ENCODE measurements at regions not wholly inside any gene's neighbourhood (a gene's known extent, or its start where the extent isn't known, plus 50 kb on each side); places are given as distances from the start of the nearest gene placed in this dataset.

DNA sequence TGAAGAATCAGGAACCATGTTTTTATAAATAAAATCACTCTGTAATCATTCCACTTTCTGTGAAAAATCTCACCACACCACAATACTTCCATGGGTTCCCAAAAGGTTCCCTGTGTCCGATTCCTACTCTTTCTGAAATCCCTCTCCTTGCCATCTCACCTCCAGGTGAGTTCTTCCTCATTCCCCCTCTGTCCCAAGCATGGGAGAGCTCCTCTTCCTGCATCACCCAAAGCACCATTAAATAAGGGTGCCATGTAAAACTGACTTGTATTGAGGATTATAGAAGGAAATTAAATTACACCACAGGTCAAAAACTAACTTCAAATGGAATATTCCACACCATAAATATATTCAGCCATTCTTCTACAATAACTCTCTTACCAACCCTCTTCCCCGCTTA, 55.8 kb upstream of the ETAA1 start:
- H3K4me3 ChIP-seq, result no peak overlapping the region
- TF ChIP-seq CTCF (IDR thresholded peaks at IDR 0.05; ENCODE audit: low read depth, low read length), result no peak
- no peaks in the 10 kb centered on the region for H3K9me3 ChIP-seq (ENCODE audit: low read depth)
- peaks cover 20% of the 10 kb centered on the region for H3K27me3 ChIP-seq
- peaks cover 15% of the 10 kb centered on the region for H3K4me1 ChIP-seq (ENCODE audit: low read depth)
- no peak for DNase-seq (ENCODE audit: low read depth in 1 of 2, low spot score in 1 of 2)
- no peak overlapping the region for H3K27ac ChIP-seq
- no peaks in the 10 kb centered on the region for H3K36me3 ChIP-seq

GRCh38 chr2:67342394-67342793, 54.7 kb upstream of the ETAA1 start:
- H3K27me3 ChIP-seq, result peaks cover 20% of the 10 kb centered on the region
- peaks cover 15% of the 10 kb centered on the region for H3K4me1 ChIP-seq (ENCODE audit: low read depth)
- H3K27ac ChIP-seq, result no peak overlapping the region
- H3K9me3 ChIP-seq (ENCODE audit: low read depth), result no peaks in the 10 kb centered on the region
- H3K36me3 ChIP-seq, result no peaks in the 10 kb centered on the region
- DNase-seq (ENCODE audit: low read depth in 1 of 2, low spot score in 1 of 2), result no peak
- no peak overlapping the region for H3K4me3 ChIP-seq
- TF ChIP-seq CTCF (IDR thresholded peaks at IDR 0.05; ENCODE audit: low read depth, low read length), result no peak

GRCh38 chr2:67346718-67347407, 50.3 kb upstream of the ETAA1 start:
- peaks cover 2% of the 10 kb centered on the region for H3K9me3 ChIP-seq (ENCODE audit: low read depth)
- H3K36me3 ChIP-seq, result no peaks in the 10 kb centered on the region
- H3K4me1 ChIP-seq (ENCODE audit: low read depth), result no peaks in the 10 kb centered on the region
- DNase-seq (ENCODE audit: low read depth in 1 of 2, low spot score in 1 of 2), result no peak
- no peak overlapping the region for H3K4me3 ChIP-seq
- H3K27ac ChIP-seq, result no peak overlapping the region
- TF ChIP-seq CTCF (IDR thresholded peaks at IDR 0.05; ENCODE audit: low read depth, low read length), result no peak
- H3K27me3 ChIP-seq, result peaks cover 13% of the 10 kb centered on the region

Measured in cardiac muscle cell (in vitro differentiated cells and primary cell).